Testis (tissue), 2 donors: ENCODE measurements at regions not wholly inside any gene's neighbourhood (a gene's known extent, or its start where the extent isn't known, plus 50 kb on each side); places are given as distances from the start of the nearest gene placed in this dataset.

Experiments
- DNase-seq: peaks from one replicate; pipeline ENCODE4 v3.0.0-alpha.2; 2019
- H3K27ac ChIP-seq, 2 donors: fragments of 200-600 bp; sonication (generic); one replicate each; pipeline ENCODE4 v1.5.1; 2019
- H3K27me3 ChIP-seq: fragments of 200-600 bp; sonication (generic); one replicate; pipeline ENCODE4 v1.5.1; 2019
- H3K36me3 ChIP-seq: fragments of 200-600 bp; sonication (generic); one replicate; pipeline ENCODE4 v1.5.1; 2017; ENCODE audit warnings: low read depth; ENCODE audit errors: missing control alignments
- H3K4me1 ChIP-seq: fragments of 200-600 bp; sonication (generic); one replicate; pipeline ENCODE4 v1.5.1; 2019
- H3K4me3 ChIP-seq, 2 donors: fragments of 200-600 bp; sonication (generic); one replicate each; pipeline ENCODE4 v1.5.1; 2017 to 2019
- H3K9me3 ChIP-seq: fragments of 200-600 bp; sonication (generic); one replicate; pipeline ENCODE4 v1.5.1; 2017
- CTCF ChIP-seq, 3 experiments: fragments of 450-650 bp in 2 of 3; fragments of 200-600 bp in 1 of 3; sonication (generic) in 1 of 3; IDR thresholded peaks; one replicate each; pipeline ENCODE4 v1.5.1; 2016 to 2019; ENCODE audit warnings: antibody characterized with exemption in 3 of 3, mild to moderate bottlenecking in 2 of 3, moderate library complexity in 1 of 3
- POLR2A ChIP-seq: fragments of 450-650 bp; IDR thresholded peaks from one replicate; pipeline ENCODE4 v1.6.1; 2017; ENCODE audit warnings: antibody characterized with exemption, mild to moderate bottlenecking, moderate library complexity
- WGBS, 2 donors: methylation state at CpG; one replicate each; pipeline ENCODE4 v1.1.5; 2018; 5-methylcytosine and 5-hydroxymethylcytosine counted together
- intact Hi-C: fragments of 100-400 bp; cut with DNase I; formaldehyde crosslinking; loops from one replicate; pipeline ENCODE4 v1.15.1; 2023; ENCODE audit warnings: low total_unique reads

GRCh38 chr17:77399319-77399957 lies 258.7 kb downstream of the SEC14L1 start:
- H3K27ac ChIP-seq: no peak overlapping the region
- H3K4me3 ChIP-seq: no peak overlapping the region
- peaks cover 13% of the 10 kb centered on the region for H3K4me1 ChIP-seq
- H3K36me3 ChIP-seq: no peaks in the 10 kb centered on the region
- no peaks in the 10 kb centered on the region for H3K27me3 ChIP-seq
- no peak for DNase-seq
- no peaks in the 10 kb centered on the region for H3K9me3 ChIP-seq
- WGBS, 2 donors: 72 to 83% methylated on average over 7 to 16 of the region's 16 CpGs
- TF ChIP-seq CTCF (IDR thresholded peaks at IDR 0.05): no peak
- intact Hi-C loops: no loop called here

- TF ChIP-seq CTCF (IDR thresholded peaks at IDR 0.05) (peak in 1 of 3 experiments; percentile 20), POLR2A (no peak)
- no peaks in the 10 kb centered on the region for H3K27me3 ChIP-seq
- 55 to 79% methylated on average over 7 to 8 of the region's 8 CpGs for WGBS, 2 donors
- H3K27ac ChIP-seq: no peak overlapping the region
- peaks cover 4% of the 10 kb centered on the region for H3K4me1 ChIP-seq
- intact Hi-C loops: no loop called here
- DNase-seq: no peak
- H3K36me3 ChIP-seq: no peaks in the 10 kb centered on the region
- no peaks in the 10 kb centered on the region for H3K9me3 ChIP-seq
- H3K4me3 ChIP-seq: no peak overlapping the region
Measured at GRCh38 chr17:77400445-77400870, 259.7 kb downstream of the SEC14L1 start.

GRCh38 chr17:77402159-77402731 lies 261.5 kb downstream of the SEC14L1 start:
- intact Hi-C loops: no loop called here
- 88 to 100% methylated on average over 2 to 25 of the region's 34 CpGs for WGBS, 2 donors

GRCh38 chr17:77403854-77404253 lies 263.1 kb downstream of the SEC14L1 start:
- DNase-seq: no peak
- intact Hi-C loops: no loop called here
- 82 to 89% methylated on average over 9 of the region's 9 CpGs for WGBS, 2 donors
- Histone ChIP-seq H3K36me3 (no peaks in the 10 kb centered on the region), H3K27me3 (no peaks in the 10 kb centered on the region), H3K4me3 (no peak overlapping the region), H3K27ac (no peak overlapping the region), H3K4me1 (peaks cover 17% of the 10 kb centered on the region), H3K9me3 (no peaks in the 10 kb centered on the region)
- TF ChIP-seq POLR2A (no peak), CTCF (IDR thresholded peaks at IDR 0.05) (no peak)

More at GRCh38 chr17:77402159-77402731, 261.5 kb downstream of the SEC14L1 start:
- H3K9me3 ChIP-seq: no peaks in the 10 kb centered on the region
- no peaks in the 10 kb centered on the region for H3K36me3 ChIP-seq
- H3K4me1 ChIP-seq: peaks cover 4% of the 10 kb centered on the region
- no peak overlapping the region for H3K27ac ChIP-seq
- H3K27me3 ChIP-seq: no peaks in the 10 kb centered on the region
- no peak overlapping the region for H3K4me3 ChIP-seq
- TF ChIP-seq CTCF (IDR thresholded peaks at IDR 0.05): no peak
- TF ChIP-seq POLR2A: no peak
- no peak for DNase-seq
